Breast epithelium (tissue), 3 donors: ENCODE measurements at regions not wholly inside any gene's neighbourhood (a gene's known extent, or its start where the extent isn't known, plus 50 kb on each side); places are given as distances from the start of the nearest gene placed in this dataset.

Experiments used
- POLR2A ChIP-seq: fragments of 450-650 bp; IDR thresholded peaks from one replicate; pipeline ENCODE4 v1.6.1; 2016; ENCODE audit warnings: antibody characterized with exemption, mild to moderate bottlenecking, moderate library complexity
- TF ChIP-seq, protein P1 (sequence below), 3 donors: fragments of 450-650 bp; IDR thresholded peaks; one replicate each; pipeline ENCODE4 v1.5.1; 2016 to 2017; ENCODE audit warnings: antibody characterized with exemption in 3 of 3, mild to moderate bottlenecking in 3 of 3, moderate library complexity in 3 of 3

DNA sequence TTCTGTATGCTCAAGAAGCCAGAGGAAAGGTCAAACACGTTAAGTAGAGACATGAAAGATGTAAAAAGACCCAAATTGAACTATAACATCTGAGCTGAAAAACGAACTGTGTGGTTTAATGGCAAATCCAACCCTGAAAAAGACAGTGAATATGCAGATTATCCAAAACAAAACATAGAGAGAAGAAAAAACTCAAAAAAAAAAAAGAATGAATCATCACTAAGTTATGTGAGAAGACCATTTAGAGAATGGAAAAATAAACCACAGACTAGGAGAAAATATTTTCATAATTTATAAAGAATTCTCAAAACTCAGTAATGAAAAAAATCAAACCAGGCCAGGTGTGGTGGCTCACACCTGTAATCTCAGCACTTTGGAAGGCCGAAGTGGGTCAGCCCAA, 253.3 kb downstream of the PLPP3 start:
- TF ChIP-seq, protein P1, sequence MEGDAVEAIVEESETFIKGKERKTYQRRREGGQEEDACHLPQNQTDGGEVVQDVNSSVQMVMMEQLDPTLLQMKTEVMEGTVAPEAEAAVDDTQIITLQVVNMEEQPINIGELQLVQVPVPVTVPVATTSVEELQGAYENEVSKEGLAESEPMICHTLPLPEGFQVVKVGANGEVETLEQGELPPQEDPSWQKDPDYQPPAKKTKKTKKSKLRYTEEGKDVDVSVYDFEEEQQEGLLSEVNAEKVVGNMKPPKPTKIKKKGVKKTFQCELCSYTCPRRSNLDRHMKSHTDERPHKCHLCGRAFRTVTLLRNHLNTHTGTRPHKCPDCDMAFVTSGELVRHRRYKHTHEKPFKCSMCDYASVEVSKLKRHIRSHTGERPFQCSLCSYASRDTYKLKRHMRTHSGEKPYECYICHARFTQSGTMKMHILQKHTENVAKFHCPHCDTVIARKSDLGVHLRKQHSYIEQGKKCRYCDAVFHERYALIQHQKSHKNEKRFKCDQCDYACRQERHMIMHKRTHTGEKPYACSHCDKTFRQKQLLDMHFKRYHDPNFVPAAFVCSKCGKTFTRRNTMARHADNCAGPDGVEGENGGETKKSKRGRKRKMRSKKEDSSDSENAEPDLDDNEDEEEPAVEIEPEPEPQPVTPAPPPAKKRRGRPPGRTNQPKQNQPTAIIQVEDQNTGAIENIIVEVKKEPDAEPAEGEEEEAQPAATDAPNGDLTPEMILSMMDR (IDR thresholded peaks at IDR 0.05) = no peak
- no peak for TF ChIP-seq POLR2A
